ENCODE measurements at regions not wholly inside any gene's neighbourhood (a gene's known extent, or its start where the extent isn't known, plus 50 kb on each side); places are given as distances from the start of the nearest gene placed in this dataset.

DNA sequence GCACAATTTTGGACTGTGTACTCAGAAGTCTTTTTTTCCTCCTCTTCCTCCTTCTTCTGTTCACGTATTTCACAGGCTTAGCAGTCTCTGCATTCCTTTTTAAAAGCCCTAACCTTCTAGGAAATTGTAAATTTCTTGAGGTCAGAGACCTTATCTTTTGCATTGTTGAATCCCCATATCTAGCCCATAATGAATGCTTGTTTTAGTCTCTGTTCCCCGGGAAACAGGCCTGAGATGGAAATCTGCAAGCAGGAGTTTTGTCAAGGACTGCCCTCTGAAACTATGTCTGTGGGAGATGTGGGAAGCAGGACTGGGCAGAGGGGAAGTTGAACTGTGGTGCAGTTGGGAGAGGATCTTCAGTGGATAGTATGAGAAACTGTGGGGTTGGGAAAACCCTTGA is 272.2 kb upstream of the DAB1 start:
- DNase-seq, result no peak

DNA sequence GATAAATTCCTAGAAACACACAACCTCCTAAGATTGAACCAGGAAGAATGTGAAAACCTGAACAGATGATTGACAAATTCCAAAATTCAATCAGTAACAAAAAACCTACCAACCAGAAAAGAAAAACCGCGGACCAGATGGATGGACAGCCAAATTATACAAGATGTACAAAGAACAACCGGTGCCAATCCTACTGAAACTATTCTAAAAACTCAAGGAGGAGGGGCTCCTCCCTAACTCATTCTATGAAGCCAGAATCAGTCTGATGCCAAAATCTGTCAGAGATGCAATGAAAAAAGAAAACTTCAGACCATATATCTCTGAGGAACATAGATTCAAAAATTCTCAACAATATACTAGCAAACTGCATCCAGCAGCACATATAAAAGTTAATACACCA is 262.4 kb upstream of the DAB1 start:
- no peak for DNase-seq

DNA sequence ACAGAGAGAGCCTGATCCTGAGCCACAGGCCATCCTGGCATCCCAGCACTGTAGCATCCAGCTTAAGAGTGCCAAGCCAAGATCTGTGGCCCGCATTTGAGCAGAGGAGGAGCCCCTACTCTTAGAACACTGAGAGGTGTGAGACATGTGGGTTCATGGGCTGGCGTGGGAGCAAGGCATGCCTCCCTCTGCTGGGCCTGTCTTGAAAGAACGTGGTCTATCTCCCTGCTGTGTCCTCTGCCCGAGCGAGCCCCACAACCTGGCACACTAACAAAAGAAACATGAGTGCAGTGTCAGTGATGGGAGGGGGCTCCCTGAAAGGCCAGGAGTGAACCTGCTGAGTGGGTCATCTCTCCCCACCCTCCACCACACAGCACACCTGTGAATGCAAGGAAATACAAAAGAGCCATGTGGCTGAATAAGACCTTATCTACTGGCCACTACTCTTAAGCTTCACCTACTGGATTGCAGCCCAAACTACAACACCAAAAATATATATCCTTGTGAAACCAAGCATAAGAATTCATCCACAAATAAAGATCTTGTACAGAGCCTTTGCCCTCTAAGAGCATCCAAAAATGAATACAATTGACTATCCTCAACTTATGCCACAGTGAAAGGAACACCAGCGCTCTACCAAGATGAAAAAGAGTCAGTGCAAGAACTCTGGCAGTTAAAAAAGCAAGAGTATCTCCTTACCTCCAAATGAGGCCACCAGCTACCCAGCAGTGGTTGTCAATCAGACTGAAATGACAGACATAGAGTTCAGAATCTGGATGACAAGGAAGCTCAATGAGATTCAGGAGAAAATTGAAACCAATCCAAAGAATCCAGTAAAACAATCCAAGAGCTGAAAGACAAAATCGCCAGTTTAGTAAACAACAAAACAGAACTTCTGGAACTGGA is 259.4 kb upstream of the DAB1 start:
- no peak for DNase-seq

DNA sequence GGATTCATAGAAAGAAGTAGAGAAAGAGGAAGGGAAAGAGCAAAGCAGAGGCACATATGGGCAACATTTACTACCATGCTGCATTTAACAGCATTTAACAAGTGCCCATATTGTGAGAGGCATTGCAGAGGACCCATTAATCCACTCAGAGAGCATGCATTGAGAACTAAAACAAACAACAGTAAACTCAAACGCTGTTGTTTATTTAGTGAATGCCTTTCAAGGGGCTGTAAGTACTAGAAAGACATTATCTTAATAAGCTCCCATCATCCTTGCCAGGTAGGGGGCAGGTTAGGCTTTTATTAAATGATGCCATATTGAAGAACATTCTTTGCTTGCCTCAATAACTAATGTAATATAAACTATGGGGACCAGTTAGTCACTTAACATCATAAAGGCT is 254.3 kb upstream of the DAB1 start:
- DNase-seq, result no peak

DNA sequence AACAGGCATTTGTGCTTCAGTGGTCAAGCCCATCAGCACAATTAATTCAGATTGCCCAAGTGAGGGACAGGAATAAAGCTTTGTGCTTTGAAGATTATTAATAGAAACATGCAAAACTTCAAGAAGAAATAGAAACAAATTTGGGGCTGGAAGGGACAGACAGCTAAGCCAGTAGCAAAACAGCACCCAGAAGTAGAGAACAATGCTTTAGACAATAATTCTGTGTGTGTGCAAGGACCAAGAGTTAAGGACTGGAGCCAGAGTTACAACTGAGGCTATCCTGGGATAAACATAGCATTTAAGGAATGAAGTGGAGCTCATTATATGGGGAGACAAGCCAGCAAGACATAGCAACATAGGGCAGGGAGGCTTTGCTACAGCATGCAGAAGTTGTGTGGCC is 251.9 kb upstream of the DAB1 start:
- no peak for DNase-seq

DNA sequence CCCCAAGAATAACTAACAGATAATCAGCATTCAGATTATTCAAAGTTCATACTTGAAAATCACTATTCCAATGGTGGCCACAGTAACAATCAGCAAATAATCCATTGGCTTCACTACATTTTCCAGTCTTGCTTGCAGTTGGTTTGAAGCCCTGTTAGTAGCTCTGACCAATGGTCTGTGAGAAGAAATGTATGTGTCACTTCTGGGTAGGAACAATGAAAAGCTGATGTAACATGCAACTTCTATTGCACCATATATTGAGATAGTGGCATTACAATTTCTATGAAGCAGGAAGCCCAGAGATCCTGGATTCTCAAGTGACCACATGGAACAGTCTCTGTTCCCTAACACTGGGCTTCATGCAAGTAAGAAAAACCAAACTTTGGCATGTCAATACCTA is 250.9 kb upstream of the DAB1 start:
- DNase-seq, result no peak

DNA sequence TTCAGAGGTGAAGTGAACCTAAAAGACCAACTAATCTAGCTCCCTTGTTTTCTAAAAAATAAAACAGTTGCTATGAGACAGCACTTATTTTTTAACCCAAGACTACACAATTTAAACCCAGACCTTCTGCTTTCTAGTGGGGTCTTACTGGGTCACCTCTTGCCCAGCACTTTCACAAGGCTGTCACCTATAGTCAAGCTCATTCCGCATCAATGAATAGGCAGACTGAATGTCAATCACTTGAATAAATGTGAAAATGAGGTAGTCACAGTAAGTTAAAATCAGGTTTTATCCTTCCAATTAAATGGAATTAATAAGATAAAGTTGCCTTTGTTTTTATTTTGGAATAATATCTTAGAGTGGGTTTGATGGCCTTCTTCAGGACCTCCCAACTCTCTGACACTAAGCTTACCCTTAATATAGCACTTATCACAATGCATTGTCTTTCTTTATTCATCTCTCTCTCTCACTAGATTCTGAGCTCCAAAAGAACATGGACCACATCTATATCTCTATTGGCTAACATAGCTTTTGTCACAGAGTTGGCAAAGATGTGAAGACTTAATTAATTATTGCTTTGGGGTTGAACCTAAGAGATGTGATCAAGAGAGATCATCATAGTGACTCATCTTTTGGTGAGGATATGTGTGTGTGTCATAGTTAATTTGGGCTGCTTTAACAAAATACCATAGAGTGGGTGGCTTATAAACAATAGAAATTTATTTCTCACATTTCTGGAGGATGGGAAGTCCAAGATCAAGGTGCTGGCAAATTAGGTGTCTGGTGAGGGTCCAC is 248.7 kb upstream of the DAB1 start:
- no peak for DNase-seq

DNA sequence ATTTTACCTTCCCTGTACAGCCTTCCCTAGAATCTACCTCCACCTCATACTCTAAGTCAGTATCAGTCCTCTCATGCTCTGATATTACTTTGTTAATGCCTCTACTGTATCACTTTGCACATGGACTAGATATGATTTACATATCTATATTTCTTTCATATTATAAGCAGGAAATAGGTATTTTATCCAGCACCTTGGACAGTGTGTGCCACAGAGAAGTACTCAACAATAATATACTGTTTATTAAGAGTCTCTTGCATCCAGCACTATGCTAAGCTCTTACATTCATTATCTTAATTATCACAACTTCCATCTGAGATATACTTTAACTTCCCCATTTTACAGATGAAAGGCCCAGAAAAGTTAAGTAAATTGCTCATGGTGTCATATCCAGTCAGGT is 247.9 kb upstream of the DAB1 start:
- DNase-seq, result no peak

DNA sequence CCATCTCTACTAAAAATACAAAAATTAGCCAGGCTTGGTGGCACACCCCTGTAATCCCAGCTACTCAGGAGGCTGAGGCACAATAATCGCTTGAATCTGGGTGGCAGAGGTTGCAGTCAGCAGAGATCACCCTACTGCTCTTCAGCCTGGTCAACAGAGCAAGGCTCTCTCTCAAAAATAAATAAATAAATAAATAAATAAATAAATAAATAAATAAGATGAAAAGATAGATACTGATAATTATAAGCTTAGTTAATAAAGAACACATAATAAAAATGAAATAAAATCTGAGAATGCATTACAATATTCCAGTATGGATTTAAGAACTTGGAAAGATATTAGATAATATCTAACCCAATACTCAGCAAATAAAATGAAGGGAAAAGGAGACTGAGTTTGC is 235.9 kb upstream of the DAB1 start:
- DNase-seq, result no peak

DNA sequence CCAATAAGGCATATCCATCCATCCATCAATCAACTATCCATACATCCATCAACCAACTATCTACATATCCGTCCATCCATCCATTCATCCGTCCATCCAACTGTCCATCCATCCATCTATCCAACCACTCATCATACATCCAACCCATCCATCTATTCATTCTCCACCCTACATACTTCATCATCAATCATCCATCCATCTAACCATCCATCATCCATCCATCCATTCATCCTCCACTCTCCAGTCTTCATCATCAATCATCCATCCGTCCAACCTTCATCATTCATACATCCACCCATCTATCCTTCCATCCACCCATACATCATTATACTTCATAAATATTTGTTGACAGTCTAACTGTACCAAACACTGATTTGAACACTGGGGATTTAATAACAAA is 231.3 kb upstream of the DAB1 start:
- no peak for DNase-seq

DNA sequence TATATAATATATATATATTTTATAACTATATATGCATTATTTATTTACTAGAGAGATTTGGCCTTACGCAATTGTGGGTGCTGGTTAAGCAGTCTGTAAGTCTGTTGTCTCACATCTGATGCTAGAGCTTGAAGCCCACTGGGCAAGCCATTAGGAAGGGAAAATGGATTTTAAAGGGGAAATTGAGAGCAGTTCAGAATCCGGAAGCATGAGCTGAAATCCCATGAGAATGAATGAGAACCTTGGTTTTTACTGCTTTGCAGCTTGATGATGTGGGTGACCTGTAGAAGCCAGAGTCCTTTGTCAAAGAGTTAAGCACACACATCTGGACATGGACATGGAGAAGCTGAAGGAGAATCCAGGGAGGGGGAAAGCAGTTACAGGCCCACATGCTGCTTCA is 220.8 kb upstream of the DAB1 start:
- no peak for DNase-seq

DNA sequence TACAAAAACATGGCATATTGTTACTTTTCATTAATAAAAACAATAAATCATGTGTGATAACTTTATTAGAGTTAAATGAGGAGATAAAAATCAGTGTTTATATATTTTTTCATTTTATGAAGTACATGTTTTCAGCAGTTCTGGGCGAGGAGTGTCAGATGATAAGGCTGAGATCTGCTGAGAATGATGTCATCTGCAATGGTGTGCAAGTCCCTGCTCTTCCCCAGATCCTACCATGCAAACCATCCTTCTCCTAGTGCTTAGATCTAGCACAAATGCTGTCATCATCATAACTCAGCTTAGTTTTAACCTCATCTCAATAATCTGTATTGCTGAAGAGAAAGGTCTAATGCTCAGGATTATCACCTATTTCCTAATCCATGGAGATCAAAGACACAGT is 214.4 kb upstream of the DAB1 start:
- DNase-seq, result no peak

DNA sequence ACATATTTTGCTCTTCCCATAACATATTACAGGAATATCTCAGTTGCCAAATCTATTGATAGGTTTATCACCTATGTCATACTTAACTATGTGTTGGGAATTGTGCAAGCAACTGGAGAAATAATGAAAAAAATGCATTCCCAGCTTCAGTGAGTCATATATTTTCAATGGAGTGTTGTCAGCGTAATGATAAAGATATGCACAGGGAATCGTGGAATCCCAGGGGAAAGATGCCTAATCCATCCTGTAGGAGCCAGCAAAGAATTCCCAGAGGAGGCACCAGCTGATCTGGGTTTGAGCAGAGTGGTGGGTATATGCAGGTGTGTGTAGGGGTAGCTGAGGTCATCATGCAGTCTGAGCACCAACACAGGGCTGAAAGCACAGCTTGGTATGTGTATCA is 213.3 kb upstream of the DAB1 start:
- DNase-seq, result no peak

DNA sequence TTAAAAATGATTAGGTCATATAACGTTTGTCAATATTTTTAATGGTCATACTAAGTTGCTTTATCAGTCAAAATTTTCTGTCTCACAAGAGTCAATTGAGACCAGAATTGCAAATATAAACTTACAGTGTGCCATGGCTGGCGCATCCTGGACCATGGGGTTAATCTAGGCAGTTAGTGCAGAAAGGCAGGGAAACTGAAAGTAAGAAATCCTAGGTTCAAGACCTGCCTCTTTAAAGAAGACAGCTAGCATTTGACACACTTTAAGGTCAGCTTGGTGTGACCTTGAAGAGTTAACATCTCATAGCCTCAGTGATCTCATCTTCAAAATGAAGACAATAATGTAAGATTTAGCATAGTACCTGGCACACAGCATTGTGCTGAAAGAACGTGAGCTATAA is 210.0 kb upstream of the DAB1 start:
- DNase-seq, result no peak

DNA sequence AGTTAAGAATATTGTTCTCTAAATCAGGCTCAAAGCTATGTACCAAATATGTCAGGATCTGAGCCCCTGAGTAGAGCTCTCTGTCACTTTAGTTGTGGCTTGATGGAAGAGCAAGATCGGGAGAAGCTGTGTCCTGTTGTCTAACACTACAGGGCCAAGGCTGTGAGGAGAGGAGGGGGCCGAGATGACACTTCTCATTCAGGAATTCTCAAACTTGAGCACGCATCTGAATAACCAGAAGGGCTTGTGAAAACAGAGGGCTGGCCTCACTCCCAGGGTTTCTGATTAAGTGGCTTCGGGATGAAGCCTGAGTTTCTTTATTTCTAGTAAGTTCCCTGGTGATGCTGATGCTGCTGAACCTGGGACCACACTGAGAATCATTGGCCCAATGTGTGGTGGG is 209.2 kb upstream of the DAB1 start:
- no peak for DNase-seq

DNA sequence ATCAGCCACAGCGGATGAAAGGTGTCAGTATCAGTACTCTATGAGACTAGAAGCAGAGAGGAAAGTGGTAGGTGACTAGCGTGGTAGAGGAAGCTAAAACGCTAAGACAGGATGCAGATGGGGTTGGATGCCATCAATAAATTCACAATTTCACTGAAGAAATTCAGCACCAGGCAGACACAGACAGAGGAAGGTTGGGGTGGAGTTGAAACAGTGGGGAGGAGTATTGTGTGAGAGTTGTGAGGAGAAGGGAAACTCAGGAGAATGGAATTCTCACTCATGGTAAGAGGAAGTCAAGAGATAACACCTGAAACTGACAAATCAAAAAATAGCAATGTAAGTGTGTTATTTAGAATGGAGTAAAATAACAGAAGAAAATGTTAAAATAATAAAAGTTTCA is 208.5 kb upstream of the DAB1 start:
- DNase-seq, result no peak

DNA sequence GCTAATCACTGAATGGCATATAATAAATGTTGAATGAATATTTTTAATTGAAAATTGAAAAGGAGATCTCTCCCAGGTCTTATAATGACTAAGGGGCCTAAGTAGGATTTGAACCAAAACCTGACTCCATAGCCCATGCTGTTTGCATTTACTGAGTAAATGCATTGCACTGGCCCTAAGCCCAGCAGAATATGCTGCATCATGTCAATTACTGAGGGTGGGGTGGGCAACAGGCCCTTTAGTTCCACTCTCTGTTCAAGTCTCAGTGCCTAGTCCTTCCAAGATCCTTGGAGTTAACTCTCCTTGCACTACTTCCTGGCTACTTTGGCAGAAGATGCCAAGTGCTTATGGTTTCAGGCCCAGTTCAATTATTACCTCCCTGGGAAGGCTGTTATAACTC is 203.8 kb upstream of the DAB1 start:
- no peak for DNase-seq

DNA sequence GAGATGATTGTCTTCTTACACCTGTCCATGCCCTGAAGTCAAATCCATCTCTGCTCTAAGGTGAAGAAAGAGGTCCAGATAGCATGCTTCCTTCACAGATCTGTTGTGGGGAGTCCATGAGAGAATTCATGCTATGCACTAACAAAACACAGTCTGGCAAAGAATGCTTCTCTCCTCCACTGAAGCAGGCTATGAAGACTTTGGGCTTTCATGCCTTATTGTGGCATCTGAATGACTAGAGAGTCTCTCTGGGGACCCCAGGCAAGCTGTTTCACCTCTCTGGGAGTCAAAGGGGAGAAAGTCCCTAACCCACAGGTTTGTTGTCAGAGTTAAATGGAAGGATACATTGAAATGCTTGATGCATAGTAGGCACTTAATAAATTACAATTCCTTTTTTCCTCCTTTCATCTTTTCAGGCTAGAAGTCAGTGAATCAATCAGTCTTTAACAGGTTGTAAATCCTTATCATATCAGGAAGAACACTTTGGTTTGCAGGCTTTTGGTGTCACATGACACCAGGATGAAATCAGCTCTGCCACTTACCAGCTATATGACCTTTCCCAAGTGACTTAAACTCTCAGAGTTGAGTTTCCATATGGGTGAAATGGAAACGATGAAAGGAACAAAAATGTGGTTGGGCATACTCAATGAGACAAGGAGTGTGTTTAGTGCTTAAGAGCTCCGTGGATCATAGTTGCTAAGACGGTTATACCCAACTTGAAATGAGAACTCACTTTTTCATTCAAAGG is 200.1 kb upstream of the DAB1 start:
- no peak for DNase-seq

DNA sequence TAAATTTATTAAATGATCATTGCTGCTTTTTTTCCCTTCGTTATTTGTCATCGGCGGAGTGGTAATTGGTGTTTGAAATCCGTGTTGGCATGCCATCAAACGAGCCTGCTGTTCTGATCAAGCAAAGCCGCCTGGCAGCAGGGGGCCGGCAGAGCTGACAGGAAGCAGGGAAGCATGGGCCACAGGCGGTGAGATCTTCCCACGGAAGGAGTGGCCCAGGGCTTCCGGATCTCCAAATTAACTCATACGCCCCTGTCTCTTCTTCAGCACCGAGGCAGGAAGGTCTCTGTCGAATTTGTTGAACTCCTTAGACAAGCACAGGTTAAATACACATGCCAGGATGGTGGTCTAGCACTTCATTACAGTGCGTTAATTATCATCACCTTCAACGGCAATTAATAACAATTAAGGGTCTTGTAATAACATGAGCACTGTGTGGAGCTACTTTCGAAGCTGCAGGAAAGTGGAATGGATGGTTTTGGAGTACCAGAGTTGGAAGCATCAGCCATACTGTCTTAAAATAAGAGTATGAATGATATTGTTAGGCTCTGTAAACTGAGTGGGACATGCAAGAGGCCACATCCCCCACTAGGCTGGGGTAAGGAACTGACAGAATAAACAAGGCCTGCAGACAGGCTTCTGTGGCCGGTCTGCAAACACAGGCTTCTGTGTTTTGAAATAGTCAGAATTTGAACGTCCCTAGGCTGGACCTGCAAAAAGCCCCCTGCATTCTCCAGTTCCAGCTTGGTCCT is 199.4 kb upstream of the DAB1 start:
- no peak for DNase-seq

DNA sequence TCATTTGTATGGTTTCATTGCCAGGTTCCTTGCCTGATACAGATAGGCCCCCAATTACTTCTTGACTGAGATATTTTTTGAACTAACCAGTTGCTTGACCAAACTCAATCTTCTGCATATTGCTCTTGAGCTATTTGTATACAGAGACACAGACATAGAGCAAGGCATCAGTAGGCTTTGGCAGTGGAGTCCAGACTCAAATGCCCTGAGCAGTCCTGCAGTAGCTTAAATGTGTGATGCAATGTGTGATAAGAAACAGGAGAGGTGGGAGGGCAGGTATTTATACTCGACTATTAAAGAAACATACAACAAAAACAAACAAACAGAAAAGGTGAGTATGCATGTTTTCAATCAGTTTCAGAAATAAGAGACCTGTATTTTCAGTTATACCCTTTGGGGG is 197.9 kb upstream of the DAB1 start:
- DNase-seq, result no peak

DNA sequence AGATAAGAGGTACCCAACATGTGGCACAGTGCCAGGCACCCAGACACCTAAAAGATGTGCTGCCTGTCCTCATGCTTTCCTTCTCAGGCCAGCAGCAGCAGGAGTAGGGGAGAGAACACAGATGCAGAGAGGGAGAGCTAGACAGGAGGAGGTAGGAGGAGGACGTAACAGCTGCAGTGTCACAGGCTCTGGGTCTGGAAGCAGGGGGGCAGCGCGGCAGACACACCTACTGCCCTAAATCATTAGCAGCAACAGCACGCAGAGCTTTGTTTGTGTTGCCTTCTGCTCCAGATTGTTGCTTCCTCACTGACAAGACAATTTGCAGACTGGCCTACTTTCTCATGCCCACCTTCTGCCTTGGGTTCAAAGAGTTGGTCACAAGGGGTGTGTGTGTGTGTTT is 196.7 kb upstream of the DAB1 start:
- DNase-seq, result no peak

DNA sequence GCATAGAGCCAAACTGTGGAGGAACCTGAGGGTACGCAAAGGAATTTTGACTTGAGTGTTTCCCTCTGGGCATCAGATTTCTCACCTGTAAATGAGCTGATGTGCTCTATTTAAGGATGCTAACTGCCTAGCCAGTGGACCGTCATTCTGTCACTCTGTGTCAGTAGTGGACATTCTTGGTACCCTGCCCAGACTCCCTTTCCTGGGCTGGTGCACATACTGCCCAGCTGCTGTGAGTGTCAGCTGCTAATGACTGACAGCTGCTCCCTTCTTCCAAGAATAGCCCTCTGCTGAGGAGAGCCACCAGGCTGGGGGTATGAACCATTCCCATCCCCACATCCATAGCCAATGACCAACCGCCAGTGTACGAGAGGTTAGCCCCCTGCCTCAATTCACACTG is 193.1 kb upstream of the DAB1 start:
- no peak for DNase-seq

DNA sequence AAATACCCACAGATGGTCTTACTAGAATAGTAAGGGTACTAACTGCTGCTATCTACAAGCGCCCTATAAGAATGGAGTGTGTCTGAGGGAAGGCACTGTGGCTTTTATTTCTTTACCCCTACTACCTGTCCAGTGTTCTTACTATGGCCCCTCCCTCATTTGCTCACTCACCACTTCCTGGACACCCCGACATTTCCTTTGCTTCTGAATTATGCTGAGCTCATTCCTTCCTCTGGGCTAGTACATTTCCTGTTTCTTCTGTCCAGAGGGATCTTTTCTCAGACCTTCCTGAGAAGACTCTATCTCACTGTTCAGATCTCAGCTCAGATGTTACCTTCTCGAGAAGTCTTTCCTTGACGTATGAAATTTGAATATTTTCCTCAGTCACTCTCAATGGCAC is 192.1 kb upstream of the DAB1 start:
- no peak for DNase-seq
